ENCODE measurements at regions not wholly inside any gene's neighbourhood (a gene's known extent, or its start where the extent isn't known, plus 50 kb on each side); places are given as distances from the start of the nearest gene placed in this dataset.
A peak's percentile ranks its signal among the peaks of the same experiment; 100 is the strongest.

DNA sequence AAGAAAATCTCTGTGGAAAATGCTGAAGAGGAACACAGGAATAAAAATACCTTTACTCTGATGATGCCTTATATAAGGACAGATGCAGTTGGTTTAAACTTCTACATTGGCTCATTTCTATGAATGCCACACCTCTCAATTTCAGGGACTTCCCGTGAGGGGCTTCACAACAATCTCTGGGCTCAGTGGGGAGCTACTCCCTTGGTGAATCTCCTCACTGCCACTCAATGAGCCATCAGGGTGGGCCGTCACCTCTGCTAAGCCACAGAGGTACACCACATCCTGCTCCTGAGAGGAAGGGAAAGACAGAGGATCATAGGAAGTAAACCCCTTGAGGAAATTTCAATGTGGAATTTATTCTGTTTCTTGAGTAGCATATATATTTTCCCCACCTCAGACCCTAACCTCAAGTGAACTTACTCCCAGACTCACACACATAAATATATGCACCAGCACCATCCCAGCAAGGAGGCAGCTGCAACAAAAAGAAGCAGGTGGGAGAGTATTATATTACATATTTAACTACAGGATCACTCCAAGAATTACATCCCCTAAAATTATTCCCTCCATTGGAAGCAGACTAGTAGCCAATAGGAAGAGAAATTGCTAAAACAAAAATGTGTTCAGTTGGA, 63.3 kb upstream of the PRSS1 start:
- no peak for DNase-seq (ENCODE audit: low read depth)
- no peak overlapping the region for H3K4me3 ChIP-seq (ENCODE audit: control insufficient read depth, low read depth, low read length)
- no peak for TF ChIP-seq CTCF (IDR thresholded peaks at IDR 0.05; ENCODE audit: control insufficient read depth, insufficient read depth, low read depth, low read length, missing control alignments)

GRCh38 chr7:142681314-142682092, 67.8 kb upstream of the PRSS1 start:
- no peak for DNase-seq (ENCODE audit: low read depth)
- TF ChIP-seq CTCF (IDR thresholded peaks at IDR 0.05; ENCODE audit: control insufficient read depth, insufficient read depth, low read depth, low read length, missing control alignments): no peak
- H3K4me3 ChIP-seq (ENCODE audit: control insufficient read depth, low read depth, low read length): no peak overlapping the region

DNA sequence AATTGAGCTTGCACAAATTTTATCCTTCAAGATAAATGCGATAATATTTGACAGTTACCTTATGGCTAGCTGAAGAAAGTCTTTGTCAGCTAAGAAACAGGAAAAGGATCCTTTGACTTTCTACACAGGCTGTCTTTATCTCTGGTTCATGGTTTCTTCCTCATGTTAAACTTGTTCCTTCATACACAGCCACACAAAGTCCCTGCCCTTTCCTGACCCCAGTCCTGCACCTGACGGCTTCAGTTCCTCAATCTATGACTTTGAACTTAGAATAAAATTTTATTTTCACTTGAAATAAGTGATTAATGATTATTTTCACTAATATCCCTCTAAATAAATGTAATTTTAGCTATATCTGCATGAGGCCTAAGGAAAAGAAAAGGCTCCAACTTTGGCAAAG, 77.8 kb upstream of the PRSS1 start:
- H3K4me3 ChIP-seq (ENCODE audit: control insufficient read depth, low read depth, low read length): no peak overlapping the region
- DNase-seq (ENCODE audit: low read depth): no peak
- TF ChIP-seq CTCF (IDR thresholded peaks at IDR 0.05; ENCODE audit: control insufficient read depth, insufficient read depth, low read depth, low read length, missing control alignments): no peak

DNA sequence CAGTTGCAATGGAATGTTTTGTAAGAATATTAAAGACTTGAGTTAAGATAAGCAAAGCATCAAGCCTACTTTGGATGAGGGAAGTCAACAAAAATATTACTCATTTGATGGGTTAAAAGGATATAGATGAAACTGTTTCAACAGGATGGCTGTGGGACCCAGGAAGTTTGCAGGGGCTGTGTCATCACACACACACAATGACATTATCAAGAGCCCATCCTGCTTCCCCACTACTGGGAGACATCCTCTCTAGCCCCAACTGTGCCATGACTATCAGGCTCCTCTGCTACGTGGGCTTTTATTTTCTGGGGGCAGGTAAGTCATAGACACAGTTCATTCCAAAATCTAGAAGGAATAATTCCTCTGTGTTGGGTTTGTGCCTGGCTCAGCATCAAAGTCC, 78.8 kb upstream of the PRSS1 start:
- DNase-seq (ENCODE audit: low read depth): no peak
- no peak for TF ChIP-seq CTCF (IDR thresholded peaks at IDR 0.05; ENCODE audit: control insufficient read depth, insufficient read depth, low read depth, low read length, missing control alignments)
- no peak overlapping the region for H3K4me3 ChIP-seq (ENCODE audit: control insufficient read depth, low read depth, low read length)

DNA sequence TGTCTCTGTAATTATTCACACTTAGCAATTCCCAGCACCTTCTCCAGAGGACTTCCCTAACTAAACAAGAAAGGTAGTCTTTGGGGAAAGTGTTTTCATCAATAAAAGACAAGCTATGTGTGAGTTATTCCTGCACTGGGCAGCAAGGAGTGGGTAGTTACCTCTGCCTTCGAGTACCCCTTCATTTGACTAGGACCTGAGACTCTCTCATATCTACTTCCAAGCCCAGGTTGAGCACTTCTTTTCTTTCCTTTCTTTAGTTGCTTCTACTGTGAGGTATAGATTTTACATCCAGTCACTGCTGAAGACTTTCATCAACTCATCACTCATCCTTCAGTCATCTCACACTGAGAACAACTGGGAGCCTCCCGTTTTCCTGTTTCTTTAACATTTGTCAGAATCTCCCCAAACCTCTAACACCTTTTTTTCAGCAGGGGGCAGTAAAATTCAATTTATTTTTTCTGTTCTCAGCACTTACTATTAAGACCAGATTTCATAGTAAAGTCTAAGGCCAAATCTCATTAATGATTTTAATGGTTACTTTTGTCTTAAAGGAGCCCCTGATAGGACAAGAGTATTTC, 80.1 kb upstream of the PRSS1 start:
- no peak overlapping the region for H3K4me3 ChIP-seq (ENCODE audit: control insufficient read depth, low read depth, low read length)
- no peak for DNase-seq (ENCODE audit: low read depth)

GRCh38 chr7:142668495-142668894, 80.8 kb upstream of the PRSS1 start:
- DNase-seq (ENCODE audit: low read depth): no peak
- no peak for TF ChIP-seq CTCF (IDR thresholded peaks at IDR 0.05; ENCODE audit: control insufficient read depth, insufficient read depth, low read depth, low read length, missing control alignments)

More for the DNA sequence above, 80.1 kb upstream of the PRSS1 start:
- TF ChIP-seq CTCF (IDR thresholded peaks at IDR 0.05; ENCODE audit: control insufficient read depth, insufficient read depth, low read depth, low read length, missing control alignments): peak; percentile 19

More at GRCh38 chr7:142668495-142668894, 80.8 kb upstream of the PRSS1 start:
- no peak overlapping the region for H3K4me3 ChIP-seq (ENCODE audit: control insufficient read depth, low read depth, low read length)
